GM18507 (cell line): ENCODE measurements at regions not wholly inside any gene's neighbourhood (a gene's known extent, or its start where the extent isn't known, plus 50 kb on each side); places are given as distances from the start of the nearest gene placed in this dataset.
"Not testable (repeated sequence)": the region's sequence is repeated elsewhere in the genome, so short reads cannot be mapped to it uniquely, and the experiment has no call there.

Experiments
- DNase-seq: peaks from one replicate; pipeline ENCODE4 v3.0.0; 2011; ENCODE audit warnings: low read depth; ENCODE audit not compliant: insufficient read length; ENCODE audit errors: extremely low spot score
- FAIRE-seq: peaks from 2 replicates; lab custom pipeline; 2011; peaks lifted over from hg19 to GRCh38; lab: Jason Lieb, UNC

DNA sequence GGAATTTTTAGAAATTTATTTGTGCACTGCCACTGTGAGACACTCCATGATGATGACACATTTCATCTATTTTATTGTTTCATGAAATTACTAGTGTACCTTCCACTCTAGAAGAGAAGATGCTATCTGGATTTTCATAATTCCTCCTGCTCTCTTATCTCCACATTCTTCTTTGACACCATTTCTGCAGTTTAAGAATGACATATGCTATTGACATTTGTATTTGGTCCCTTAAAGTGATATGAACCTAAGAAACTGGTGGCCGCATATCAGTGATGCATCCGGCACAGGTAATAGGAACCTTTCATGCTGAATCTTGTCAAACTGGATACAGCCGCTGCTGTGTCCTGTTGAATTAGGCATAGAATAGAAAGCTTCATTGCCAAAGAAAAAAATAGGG is 696.3 kb downstream of the TMEM121 start:
- DNase-seq (no peak), FAIRE-seq (no peak)

GRCh38 chr14:106227793-106228192 is 701.4 kb downstream of the TMEM121 start:
- FAIRE-seq: no peak

GRCh38 chr14:106228541-106229158 is 702.3 kb downstream of the TMEM121 start:
- FAIRE-seq: no peak
- no peak for DNase-seq

More at GRCh38 chr14:106227793-106228192, 701.4 kb downstream of the TMEM121 start:
- DNase-seq: no peak

- no peak for FAIRE-seq
Observed at GRCh38 chr14:106230071-106230470, 703.7 kb downstream of the TMEM121 start.

DNA sequence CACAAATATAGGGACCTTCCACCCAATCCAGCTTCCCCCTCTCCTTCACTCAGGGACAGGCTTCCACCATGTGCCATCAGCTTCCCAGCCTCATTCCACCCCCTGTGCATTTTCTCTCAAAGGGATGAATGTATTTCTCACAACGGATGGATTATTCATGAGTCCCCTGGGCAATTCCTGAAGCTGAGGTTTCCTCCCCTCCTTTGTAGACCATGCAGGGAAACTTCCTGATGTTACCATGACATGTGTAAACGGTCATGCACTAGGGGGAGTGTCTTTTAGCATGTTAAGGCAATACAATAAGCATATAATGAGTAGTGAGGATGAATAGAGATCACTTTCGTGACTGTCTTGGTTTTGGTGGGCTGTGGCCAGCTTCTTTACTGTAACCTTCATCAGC is 706.8 kb downstream of the TMEM121 start:
- FAIRE-seq: not testable (repeated sequence)

More at GRCh38 chr14:106230071-106230470, 703.7 kb downstream of the TMEM121 start:
- DNase-seq: no peak

DNA sequence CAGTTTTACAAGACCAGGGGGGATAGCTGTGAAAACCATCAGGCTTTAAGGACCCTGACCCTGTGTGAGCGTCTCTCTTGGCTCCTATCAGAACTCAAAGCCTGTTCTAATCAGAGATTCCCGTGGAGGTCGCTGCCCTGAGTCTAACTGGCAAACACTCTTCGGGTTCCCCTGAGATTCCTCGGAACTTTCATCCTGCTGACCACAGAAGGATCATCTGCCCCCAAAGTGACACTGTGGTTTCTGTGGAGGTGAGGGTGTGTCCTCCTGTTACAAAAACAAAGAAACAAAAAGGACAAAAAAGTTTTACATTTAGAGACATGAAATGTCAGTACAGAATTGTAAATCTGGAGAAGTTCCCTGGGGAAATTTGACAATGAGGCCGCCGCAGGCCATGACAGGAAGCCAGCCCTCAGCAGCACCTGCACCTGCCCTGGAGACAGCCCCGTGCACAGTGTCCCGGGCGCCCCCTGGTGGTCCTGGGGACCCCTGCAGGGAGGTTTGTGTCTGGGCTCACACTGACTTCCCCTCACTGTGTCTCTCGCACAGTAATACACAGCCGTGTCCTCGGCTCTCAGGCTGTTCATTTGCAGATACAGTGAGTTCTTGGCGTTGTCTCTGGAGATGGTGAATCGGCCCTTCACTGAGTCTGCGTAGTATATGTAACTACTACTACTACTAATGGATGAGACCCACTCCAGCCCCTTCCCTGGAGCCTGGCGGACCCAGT is 708.3 kb downstream of the TMEM121 start:
- FAIRE-seq, DNase-seq: not testable (repeated sequence)

More for the DNA sequence above, 706.8 kb downstream of the TMEM121 start:
- DNase-seq: not testable (repeated sequence)

- FAIRE-seq: no peak
- DNase-seq: no peak
Observed at GRCh38 chr14:106235356-106236159, 709.2 kb downstream of the TMEM121 start.

- no peak for FAIRE-seq
- DNase-seq: no peak
Observed at GRCh38 chr14:106248321-106249192, 722.2 kb downstream of the TMEM121 start.

DNA sequence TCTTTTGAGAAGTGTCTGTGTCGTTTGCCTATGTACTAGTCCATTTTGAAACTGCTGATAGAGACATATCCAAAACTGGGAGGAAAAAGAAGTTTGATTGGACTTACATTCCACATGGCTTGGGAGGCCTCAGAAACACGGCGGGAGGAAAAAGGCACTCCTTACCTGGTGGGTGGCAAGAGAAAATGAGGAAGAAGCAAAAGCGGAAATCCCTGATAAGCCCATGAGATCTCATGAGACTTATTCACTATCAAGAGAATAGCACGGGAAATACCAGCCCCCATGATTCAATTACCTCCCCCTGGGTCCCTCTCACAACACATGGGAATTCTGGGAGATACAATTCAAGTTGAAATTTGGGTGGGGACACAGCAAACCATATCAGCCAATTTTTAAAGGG is 727.6 kb downstream of the TMEM121 start:
- DNase-seq, FAIRE-seq: not testable (repeated sequence)

DNA sequence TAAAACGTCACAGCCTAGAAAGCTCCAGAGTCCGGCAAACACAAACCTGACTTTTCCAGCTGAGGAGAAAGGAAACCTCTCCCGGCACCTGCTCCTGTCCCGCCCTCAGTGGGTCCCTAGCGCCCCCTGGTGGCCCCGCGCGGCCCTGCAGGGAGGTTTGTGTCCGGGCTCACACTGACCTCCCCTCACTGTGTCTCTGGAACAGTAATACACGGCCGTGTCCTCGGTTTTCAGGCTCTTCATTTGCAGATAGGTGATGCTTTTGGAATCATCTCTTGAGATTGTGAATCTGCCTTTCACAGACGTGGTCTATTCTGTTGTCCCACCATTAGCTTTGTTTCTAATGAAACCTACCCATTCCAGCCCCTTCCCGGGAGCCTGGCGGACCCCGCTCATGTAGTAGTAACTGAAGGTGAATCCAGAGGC is 731.2 kb downstream of the TMEM121 start:
- DNase-seq: peak; percentile 9
- not testable (repeated sequence) for FAIRE-seq

DNA sequence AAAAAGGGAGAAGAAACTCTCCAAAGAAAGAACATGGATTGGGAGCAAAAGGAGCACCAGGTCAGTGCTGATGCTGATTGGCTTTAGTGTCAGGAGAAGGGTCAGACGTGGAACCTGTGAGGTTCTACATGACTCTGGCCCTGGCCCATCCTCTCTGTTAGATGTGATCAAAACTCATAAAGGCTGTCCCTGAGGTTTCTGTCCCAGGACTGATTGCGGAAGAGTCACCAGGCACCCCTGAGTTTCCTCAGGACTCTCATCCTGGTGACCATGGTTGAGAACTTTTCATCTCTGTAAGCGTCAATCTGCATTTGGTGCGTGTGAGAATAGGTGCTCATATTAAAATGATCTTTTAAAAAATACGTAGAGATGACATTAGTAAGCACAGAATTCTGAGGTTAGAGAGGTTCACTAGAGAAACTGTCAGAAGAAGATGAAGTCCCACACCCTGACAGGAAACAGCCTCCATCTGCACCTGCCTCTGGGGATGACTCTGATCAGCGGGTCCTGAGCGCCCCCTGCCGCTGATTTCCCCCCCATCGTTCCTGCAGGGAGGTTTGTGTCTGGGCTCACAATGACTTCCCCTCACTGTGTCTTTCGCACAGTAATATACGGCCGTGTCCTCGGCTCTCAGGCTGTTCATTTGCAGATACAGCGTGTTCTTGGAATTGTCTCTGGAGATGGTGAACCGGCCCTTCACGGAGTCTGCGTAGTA is 741.8 kb downstream of the TMEM121 start:
- no peak for DNase-seq
- FAIRE-seq: no peak

DNA sequence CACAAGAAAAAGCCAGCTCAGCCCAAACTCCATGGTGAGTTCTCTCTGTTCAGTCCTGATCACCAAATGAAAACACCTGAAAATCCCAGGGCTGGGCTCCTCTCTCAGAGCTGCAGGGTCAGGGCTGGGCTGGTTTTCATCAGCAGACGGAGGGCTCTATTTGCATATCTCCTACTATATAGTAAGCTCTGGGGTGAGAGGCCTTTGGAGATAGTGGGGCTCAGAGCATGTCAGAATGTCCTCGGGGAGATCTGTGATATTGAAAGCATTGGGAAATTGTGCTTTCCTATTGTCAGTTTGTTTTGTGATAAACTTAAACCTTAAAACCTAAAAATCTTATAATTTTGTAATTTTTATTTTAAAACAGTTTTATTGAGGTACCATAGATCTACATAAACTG is 742.6 kb downstream of the TMEM121 start:
- FAIRE-seq: no peak

GRCh38 chr14:106269451-106270204 is 743.2 kb downstream of the TMEM121 start:
- FAIRE-seq: no peak
- DNase-seq: no peak

More for the DNA sequence above, 742.6 kb downstream of the TMEM121 start:
- DNase-seq: no peak

- not testable (repeated sequence) for FAIRE-seq, DNase-seq
Observed at GRCh38 chr14:106270476-106271121, 744.2 kb downstream of the TMEM121 start.

- DNase-seq (no peak), FAIRE-seq (no peak)
Observed at GRCh38 chr14:106276326-106277267, 750.2 kb downstream of the TMEM121 start.

DNA sequence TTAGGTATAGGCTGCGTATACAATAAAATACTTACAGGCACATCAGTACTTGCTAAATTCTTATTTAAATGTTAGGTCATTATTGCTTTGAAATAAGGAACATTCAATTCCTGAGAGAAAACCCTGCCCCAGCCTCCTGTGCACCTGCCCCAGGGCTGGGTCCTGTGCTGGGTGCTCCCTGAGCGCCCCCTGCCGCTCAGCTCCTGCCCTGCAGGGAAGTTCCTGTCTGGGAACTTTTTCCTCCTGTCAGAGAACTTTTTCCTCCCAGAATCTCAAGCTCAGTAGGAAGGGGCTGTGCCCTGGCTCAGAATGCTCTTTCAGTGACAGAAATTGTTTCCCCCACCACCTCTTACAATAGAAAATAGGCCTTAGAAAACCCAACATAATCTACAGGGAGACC is 751.1 kb downstream of the TMEM121 start:
- FAIRE-seq: no peak
- DNase-seq: no peak
